ENCODE measurements at regions not wholly inside any gene's neighbourhood (a gene's known extent, or its start where the extent isn't known, plus 50 kb on each side); places are given as distances from the start of the nearest gene placed in this dataset.

DNA sequence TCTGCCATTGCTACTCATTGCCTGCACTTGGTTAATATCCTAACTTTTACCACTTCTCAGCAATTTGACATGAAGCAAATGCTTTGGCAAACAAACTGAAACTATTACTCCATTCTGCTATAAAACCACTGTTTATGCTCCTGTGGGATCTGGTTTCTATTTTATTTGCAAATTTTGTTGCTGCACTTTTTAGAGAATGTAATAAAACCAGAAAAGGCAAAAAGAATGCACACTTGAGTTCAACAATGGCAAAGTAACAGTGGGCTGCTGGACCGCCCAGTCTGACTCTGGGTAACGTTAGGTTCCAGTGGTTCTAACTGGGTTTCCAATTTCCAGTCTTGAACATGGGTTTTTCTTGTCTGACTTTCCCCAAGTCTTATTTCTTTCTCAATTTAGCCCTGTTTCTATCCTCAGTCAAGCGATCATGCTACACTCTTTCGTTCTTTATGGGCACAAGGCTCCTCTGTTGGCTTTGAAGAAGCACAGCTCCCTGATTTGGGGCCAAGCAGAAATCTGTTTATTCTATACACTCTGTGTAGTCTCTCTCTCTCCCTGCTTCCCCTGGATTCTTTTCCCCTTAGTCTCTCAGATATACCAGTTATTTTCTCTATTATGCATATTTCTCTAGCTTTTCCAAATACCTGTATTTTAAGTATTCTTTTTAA lies 129.2 kb upstream of the FAM3C start:
- TF ChIP-seq, protein P1, sequence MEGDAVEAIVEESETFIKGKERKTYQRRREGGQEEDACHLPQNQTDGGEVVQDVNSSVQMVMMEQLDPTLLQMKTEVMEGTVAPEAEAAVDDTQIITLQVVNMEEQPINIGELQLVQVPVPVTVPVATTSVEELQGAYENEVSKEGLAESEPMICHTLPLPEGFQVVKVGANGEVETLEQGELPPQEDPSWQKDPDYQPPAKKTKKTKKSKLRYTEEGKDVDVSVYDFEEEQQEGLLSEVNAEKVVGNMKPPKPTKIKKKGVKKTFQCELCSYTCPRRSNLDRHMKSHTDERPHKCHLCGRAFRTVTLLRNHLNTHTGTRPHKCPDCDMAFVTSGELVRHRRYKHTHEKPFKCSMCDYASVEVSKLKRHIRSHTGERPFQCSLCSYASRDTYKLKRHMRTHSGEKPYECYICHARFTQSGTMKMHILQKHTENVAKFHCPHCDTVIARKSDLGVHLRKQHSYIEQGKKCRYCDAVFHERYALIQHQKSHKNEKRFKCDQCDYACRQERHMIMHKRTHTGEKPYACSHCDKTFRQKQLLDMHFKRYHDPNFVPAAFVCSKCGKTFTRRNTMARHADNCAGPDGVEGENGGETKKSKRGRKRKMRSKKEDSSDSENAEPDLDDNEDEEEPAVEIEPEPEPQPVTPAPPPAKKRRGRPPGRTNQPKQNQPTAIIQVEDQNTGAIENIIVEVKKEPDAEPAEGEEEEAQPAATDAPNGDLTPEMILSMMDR (IDR thresholded peaks at IDR 0.05; ENCODE audit: insufficient read depth, low read depth, low read length, missing control alignments): no peak
- no peak for DNase-seq (ENCODE audit: low read depth)
- H3K4me3 ChIP-seq (ENCODE audit: low read depth, low read length): no peak overlapping the region

DNA sequence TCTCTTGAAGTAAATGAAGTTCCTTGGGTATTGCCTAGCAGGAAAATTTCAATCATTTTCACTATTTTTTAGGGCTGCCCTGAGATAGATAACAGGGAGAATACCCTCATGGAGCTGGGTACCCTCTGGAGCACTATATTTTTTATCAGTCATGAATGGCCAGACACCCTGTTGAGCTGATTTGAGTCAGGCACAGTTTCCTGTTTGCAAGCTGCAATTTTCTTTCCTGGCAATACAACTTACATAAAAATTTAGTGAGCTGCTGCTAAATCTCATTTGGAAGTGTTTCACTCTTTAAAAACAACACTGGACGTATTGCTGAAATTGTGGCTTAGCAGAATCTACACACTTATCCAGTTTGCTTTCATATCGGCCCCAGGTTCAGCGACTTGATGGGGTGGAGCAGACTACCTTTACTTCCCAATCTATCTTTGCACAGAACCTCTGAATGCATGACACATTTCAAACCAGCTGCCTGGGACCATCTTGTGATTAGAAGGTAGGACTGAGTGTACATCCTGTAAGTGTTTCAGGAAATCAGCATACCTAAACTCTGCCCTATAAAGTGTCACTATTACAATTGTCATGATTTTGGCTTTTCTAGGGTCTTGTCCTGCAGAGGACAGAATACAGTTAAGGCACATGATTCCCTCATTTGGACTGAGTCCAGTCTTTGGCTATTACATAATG lies 125.7 kb upstream of the FAM3C start:
- no peak overlapping the region for H3K4me3 ChIP-seq (ENCODE audit: low read depth, low read length)
- DNase-seq (ENCODE audit: low read depth): no peak
- TF ChIP-seq, protein P1 (IDR thresholded peaks at IDR 0.05; ENCODE audit: insufficient read depth, low read depth, low read length, missing control alignments): no peak

DNA sequence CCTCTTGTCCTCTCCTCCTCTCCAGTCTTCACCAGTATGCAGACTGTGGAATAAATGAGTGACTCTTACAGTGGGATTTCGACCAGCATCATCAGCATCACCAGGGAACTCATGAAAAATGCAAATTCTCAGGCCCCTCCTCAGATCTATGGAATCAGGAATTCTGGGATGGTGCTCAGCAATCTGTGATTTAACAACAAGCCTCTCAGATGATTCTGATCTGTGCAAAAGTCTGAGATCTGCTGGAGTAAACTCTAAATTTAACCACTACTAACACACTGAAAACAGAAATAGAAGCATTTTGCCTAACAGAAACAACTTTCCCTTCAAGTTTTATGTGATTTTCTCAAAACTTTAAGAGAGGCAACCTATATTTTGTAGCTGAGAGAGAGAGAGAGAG lies 124.8 kb upstream of the FAM3C start:
- no peak for DNase-seq (ENCODE audit: low read depth)
- TF ChIP-seq, protein P1 (IDR thresholded peaks at IDR 0.05; ENCODE audit: insufficient read depth, low read depth, low read length, missing control alignments): no peak
- no peak overlapping the region for H3K4me3 ChIP-seq (ENCODE audit: low read depth, low read length)

DNA sequence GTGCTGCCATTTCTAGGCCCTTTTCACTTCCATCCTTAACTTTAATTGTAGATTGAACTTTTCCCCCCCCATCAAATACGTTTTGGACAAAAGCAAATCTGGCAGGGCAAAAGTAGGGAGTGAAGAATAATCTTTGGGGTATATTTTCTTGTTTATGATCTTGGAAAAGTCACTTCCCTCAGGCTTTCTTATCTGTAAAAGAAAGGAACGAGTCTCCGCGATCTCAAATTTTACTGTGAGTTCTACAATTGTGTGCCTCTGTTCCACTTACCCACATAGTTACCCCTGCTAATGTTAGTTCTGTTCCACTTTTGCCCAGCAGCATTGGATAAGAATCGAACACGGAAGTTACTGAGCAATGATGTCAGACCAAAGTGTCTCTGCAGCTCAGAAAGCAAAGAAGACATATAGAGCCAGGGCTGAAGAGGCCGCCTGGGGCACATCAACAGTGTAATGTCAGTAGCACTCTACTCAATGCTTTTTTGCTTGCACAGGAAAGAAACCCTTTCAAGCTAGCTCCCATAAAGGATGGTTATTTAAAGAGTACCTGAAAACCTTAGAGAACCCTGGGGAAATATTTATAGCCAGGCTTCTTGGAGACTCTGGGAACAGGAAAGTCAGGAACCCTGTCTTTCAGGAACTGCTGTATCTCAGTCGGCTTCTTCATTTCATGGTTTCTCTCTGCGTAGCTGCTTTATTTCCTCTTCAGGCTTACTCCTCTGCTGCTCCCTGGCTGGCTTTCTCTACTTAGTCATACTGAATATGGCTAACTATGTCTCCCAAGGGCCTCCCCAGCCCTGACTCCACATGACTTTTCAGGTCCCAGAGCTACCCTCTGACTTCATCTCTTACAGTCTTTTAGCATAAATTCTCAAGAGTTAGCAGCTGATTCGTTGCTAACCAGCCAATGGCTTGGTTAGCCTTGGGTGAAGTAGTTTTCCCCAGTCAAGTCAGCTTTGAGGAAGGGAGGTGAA lies 123.7 kb upstream of the FAM3C start:
- no peak overlapping the region for H3K4me3 ChIP-seq (ENCODE audit: low read depth, low read length)
- DNase-seq (ENCODE audit: low read depth): peak; percentile 55
- TF ChIP-seq, protein P1 (IDR thresholded peaks at IDR 0.05; ENCODE audit: insufficient read depth, low read depth, low read length, missing control alignments): no peak

DNA sequence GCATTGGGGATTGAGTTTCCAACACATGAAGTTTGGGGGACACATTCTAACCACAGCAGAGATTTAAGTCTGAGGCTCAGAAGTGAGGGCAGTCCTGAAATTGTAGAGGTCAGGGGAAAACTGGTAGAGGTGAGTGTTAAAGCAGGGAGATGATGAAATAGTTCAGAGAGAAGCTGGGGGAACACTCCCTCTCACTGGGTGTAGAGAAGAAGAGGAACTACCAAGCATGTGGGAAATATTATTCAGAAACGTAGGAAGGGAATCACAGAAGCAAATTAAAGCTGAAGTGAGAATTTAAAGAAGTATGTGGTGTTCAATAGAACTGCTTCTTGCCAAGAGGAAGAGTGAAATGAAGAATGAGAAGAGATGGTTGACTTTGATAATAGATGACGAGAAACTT lies 121.5 kb upstream of the FAM3C start:
- TF ChIP-seq, protein P1 (IDR thresholded peaks at IDR 0.05; ENCODE audit: insufficient read depth, low read depth, low read length, missing control alignments): no peak
- no peak for DNase-seq (ENCODE audit: low read depth)
- no peak overlapping the region for H3K4me3 ChIP-seq (ENCODE audit: low read depth, low read length)

DNA sequence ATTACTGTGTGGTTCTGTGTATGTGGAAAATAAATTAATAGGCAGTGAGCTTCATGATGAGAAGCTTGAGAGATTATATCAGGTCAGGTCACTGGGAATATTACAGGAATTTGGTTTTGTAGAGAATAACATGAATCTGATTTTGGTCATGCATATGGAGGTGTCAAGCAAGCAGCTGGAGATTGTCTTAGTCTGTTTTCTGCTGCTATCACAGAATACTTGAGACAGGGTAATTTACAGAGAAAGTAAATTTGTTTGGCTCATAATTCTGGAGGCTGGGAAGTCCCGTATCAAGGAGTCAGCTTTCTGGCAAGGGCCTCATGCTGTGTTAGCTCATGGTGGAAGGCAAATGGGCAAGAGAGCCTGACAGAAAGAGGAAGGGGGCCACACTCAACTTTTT lies 120.7 kb upstream of the FAM3C start:
- TF ChIP-seq, protein P1 (IDR thresholded peaks at IDR 0.05; ENCODE audit: insufficient read depth, low read depth, low read length, missing control alignments): no peak
- DNase-seq (ENCODE audit: low read depth): no peak
- H3K4me3 ChIP-seq (ENCODE audit: low read depth, low read length): no peak overlapping the region

Measured in GM12865 (cell line).